Activated CD8-positive, alpha-beta memory T cell treated with anti-CD3 and anti-CD28 coated beads for 48 hours (primary cell): ENCODE measurements at regions not wholly inside any gene's neighbourhood (a gene's known extent, or its start where the extent isn't known, plus 50 kb on each side); places are given as distances from the start of the nearest gene placed in this dataset.
"Not testable (repeated sequence)": the region's sequence is repeated elsewhere in the genome, so short reads cannot be mapped to it uniquely, and the experiment has no call there.

ENCODE experiments used
- DNase-seq, 3 experiments: peaks; one replicate each; pipeline ENCODE4 v3.0.0-alpha.2; 2020; ENCODE audit warnings: low read depth in 2 of 3, low spot score in 2 of 3

- no peak for DNase-seq
Observed at GRCh38 chr12:116429826-116430360, 129.3 kb upstream of the MAP1LC3B2 start.

GRCh38 chr12:116430911-116431565 lies 128.1 kb upstream of the MAP1LC3B2 start:
- no peak for DNase-seq

- no peak for DNase-seq
Observed at GRCh38 chr12:116431677-116432300, 127.4 kb upstream of the MAP1LC3B2 start.

GRCh38 chr12:116432314-116432750 lies 126.8 kb upstream of the MAP1LC3B2 start:
- no peak for DNase-seq

- DNase-seq: no peak
Observed at GRCh38 chr12:116433249-116433648, 125.9 kb upstream of the MAP1LC3B2 start.

- no peak for DNase-seq
Observed at GRCh38 chr12:116434155-116435011, 124.8 kb upstream of the MAP1LC3B2 start.

- no peak for DNase-seq
Observed at GRCh38 chr12:116435984-116436383, 123.2 kb upstream of the MAP1LC3B2 start.

GRCh38 chr12:116436561-116437249 lies 122.5 kb upstream of the MAP1LC3B2 start:
- no peak for DNase-seq

GRCh38 chr12:116441292-116441691 lies 117.9 kb upstream of the MAP1LC3B2 start:
- no peak for DNase-seq

- DNase-seq: no peak
Observed at GRCh38 chr12:116442304-116442703, 116.9 kb upstream of the MAP1LC3B2 start.

- no peak for DNase-seq
Observed at GRCh38 chr12:116442946-116443345, 116.2 kb upstream of the MAP1LC3B2 start.

GRCh38 chr12:116443821-116444589 lies 115.2 kb upstream of the MAP1LC3B2 start:
- no peak for DNase-seq

GRCh38 chr12:116444590-116444943 lies 114.6 kb upstream of the MAP1LC3B2 start:
- no peak for DNase-seq

GRCh38 chr12:116448165-116448739 lies 110.9 kb upstream of the MAP1LC3B2 start:
- no peak for DNase-seq

- DNase-seq: no peak
Observed at GRCh38 chr12:116450406-116450910, 108.7 kb upstream of the MAP1LC3B2 start.

- DNase-seq: not testable (repeated sequence)
Observed at GRCh38 chr12:116452975-116453374, 106.2 kb upstream of the MAP1LC3B2 start.

GRCh38 chr12:116453631-116454030 lies 105.5 kb upstream of the MAP1LC3B2 start:
- no peak for DNase-seq

- DNase-seq: no peak
Observed at GRCh38 chr12:116454076-116454475, 105.1 kb upstream of the MAP1LC3B2 start.

GRCh38 chr12:116454950-116455447 lies 104.2 kb upstream of the MAP1LC3B2 start:
- no peak for DNase-seq
